HepG2 (cell line): ENCODE measurements at regions not wholly inside any gene's neighbourhood (a gene's known extent, or its start where the extent isn't known, plus 50 kb on each side); places are given as distances from the start of the nearest gene placed in this dataset.

Experiments used
- ADNP ChIP-seq: sonication (generic); formaldehyde crosslinking; IDR thresholded peaks from 2 replicates; pipeline ENCODE4 v1.4.0; 2020; ENCODE audit warnings: missing genetic modification reagents
- AHR ChIP-seq: IDR thresholded peaks from 2 replicates; pipeline ENCODE4 v1.6.1; 2018; ENCODE audit warnings: missing genetic modification reagents, missing compliant biosample characterization
- HDAC6 ChIP-seq: fragments of 200-600 bp; sonication (generic); IDR thresholded peaks from 2 replicates; pipeline ENCODE4 v1.7.0; 2017; ENCODE audit warnings: mild to moderate bottlenecking, antibody characterized with exemption, low read length, low read depth
- KMT2A ChIP-seq: sonication (generic); formaldehyde crosslinking; IDR thresholded peaks from 2 replicates; pipeline ENCODE4 v1.4.0; 2020; ENCODE audit warnings: missing genetic modification reagents
- MLLT10 ChIP-seq: sonication (generic); formaldehyde crosslinking; IDR thresholded peaks from 2 replicates; pipeline ENCODE4 v1.4.0; 2020; ENCODE audit warnings: missing genetic modification reagents
- ONECUT2 ChIP-seq: sonication (generic); formaldehyde crosslinking; IDR thresholded peaks from 2 replicates; pipeline ENCODE4 v1.4.0; 2020; ENCODE audit warnings: missing genetic modification reagents
- PAX8 ChIP-seq: sonication (generic); formaldehyde crosslinking; IDR thresholded peaks from 2 replicates; pipeline ENCODE4 v1.8.0; 2022; ENCODE audit warnings: mild to moderate bottlenecking, missing genetic modification reagents, borderline replicate concordance
- POLR2AphosphoS5 ChIP-seq: IDR thresholded peaks from 2 replicates; pipeline ENCODE4 v1.6.1; 2012; ENCODE audit warnings: low read depth, low read length
- THAP11 ChIP-seq: IDR thresholded peaks from 2 replicates; pipeline ENCODE4 v1.6.1; 2016; ENCODE audit warnings: missing biosample characterization, missing genetic modification reagents
- U2AF1 ChIP-seq: fragments of 200-400 bp; formaldehyde crosslinking; optimal IDR thresholded peaks from 2 replicates; pipeline ENCODE3; 2017; ENCODE audit warnings: mild to moderate bottlenecking, low read depth, low read length
- ZFP36L1 ChIP-seq: sonication (generic); formaldehyde crosslinking; IDR thresholded peaks from 2 replicates; pipeline ENCODE4 v1.8.0; 2022; ENCODE audit warnings: mild to moderate bottlenecking, missing genetic modification reagents, moderate library complexity
- ZFX ChIP-seq: sonication (generic); formaldehyde crosslinking; IDR thresholded peaks from 2 replicates; pipeline ENCODE4 v1.4.0; 2020; ENCODE audit warnings: mild to moderate bottlenecking, low read depth, missing genetic modification reagents, moderate library complexity
- ZKSCAN5 ChIP-seq: sonication (generic); formaldehyde crosslinking; IDR thresholded peaks from 2 replicates; pipeline ENCODE4 v1.5.1; 2020; ENCODE audit warnings: mild to moderate bottlenecking, missing genetic modification reagents
- ZMAT3 ChIP-seq: sonication (generic); formaldehyde crosslinking; conservative IDR thresholded peaks from 2 replicates; pipeline ENCODE4 v1.7.0; 2021; ENCODE audit warnings: missing genetic modification reagents
- ZNF235 ChIP-seq: sonication (generic); formaldehyde crosslinking; IDR thresholded peaks from 2 replicates; pipeline ENCODE4 v1.8.1; 2023; ENCODE audit warnings: mild to moderate bottlenecking, missing genetic modification reagents, borderline replicate concordance
- ZNF333 ChIP-seq: sonication (generic); formaldehyde crosslinking; IDR thresholded peaks from 2 replicates; pipeline ENCODE4 v1.4.0; 2020; ENCODE audit warnings: mild to moderate bottlenecking, missing genetic modification reagents, borderline replicate concordance
- ZNF367 ChIP-seq: sonication (generic); formaldehyde crosslinking; IDR thresholded peaks from 2 replicates; pipeline ENCODE4 v1.4.0; 2020; ENCODE audit warnings: missing genetic modification reagents, borderline replicate concordance
- ZNF558 ChIP-seq: sonication (generic); formaldehyde crosslinking; IDR thresholded peaks from 2 replicates; pipeline ENCODE4 v1.9.0; 2022; ENCODE audit warnings: mild to moderate bottlenecking, missing genetic modification reagents, borderline replicate concordance
- ZNF567 ChIP-seq: sonication (generic); formaldehyde crosslinking; IDR thresholded peaks from 2 replicates; pipeline ENCODE4 v1.8.1; 2023; ENCODE audit warnings: mild to moderate bottlenecking, missing genetic modification reagents, borderline replicate concordance
- ZNF777 ChIP-seq: sonication (generic); formaldehyde crosslinking; IDR thresholded peaks from 2 replicates; pipeline ENCODE4 v1.4.0; 2020; ENCODE audit warnings: missing genetic modification reagents
- ZNF788 ChIP-seq: sonication (generic); formaldehyde crosslinking; IDR thresholded peaks from 2 replicates; pipeline ENCODE4 v1.5.0; 2020; ENCODE audit warnings: mild to moderate bottlenecking, missing genetic modification reagents, borderline replicate concordance
- ZNF792 ChIP-seq: IDR thresholded peaks from 2 replicates; pipeline ENCODE4 v1.6.1; 2016
- ZSCAN9 ChIP-seq: IDR thresholded peaks from 2 replicates; pipeline ENCODE4 v1.6.1; 2016; ENCODE audit warnings: borderline replicate concordance
- TF ChIP-seq, protein P1 (sequence below): sonication (generic); formaldehyde crosslinking; IDR thresholded peaks from 2 replicates; pipeline ENCODE4 v1.4.0; 2020; ENCODE audit warnings: missing genetic modification reagents, borderline replicate concordance
- TF ChIP-seq, protein P2 (sequence below): IDR thresholded peaks from 2 replicates; pipeline ENCODE4 v1.6.1; 2012; ENCODE audit warnings: inconsistent platforms
- TF ChIP-seq, protein P3 (sequence below): IDR thresholded peaks from 2 replicates; pipeline ENCODE4 v1.6.1; 2016; ENCODE audit warnings: low read depth, control low read depth

DNA sequence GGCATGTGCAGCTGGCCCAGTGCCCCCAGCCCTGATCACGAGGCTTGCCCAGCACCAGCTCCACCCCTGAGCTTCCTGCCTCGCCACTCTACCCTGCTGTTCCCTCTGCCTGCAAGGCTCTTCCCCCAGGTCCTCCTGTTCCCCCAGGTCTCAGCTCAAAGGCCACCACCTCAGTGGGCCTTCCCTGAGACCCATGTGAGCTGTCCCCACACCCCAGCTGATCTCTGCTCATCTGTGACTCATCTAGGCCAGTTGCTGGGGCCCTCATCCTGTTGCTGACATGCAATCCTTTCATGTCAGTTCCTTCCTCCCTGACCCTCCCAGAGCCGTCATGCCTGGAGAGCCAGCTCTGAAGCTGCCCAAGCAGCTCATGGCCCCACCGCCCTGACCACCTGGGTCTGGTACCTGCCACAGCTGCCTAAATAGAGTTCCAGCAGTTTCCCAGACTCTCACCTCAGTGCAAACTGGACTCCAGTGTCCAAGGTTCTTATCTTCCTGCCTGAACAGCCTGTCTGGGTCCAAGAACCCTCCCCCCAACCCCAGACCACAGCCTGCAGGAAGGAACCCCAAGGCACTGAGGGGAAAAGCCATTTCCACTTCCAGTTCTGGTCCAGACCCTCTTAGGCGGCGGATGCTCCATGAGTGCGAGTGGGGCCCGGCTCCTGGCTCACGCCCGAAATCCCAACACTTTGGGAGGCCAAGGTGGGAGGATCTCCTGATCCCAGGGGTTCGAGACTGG, 116.6 kb upstream of the IQSEC1 start (continued):
- TF ChIP-seq POLR2AphosphoS5 (no peak), ONECUT2 (CRISPR knock-in tag) (no peak), ZMAT3 (CRISPR knock-in tag) (peak; percentile 39; the same call in 1 of the 2 replicates), HDAC6 (no peak), ZKSCAN5 (CRISPR knock-in tag) (no peak), THAP11 (CRISPR knock-in tag) (peak; percentile 65), ZSCAN9 (peak; percentile 76; the same call in 1 of the 2 replicates), ZNF235 (CRISPR knock-in tag) (no peak), PAX8 (CRISPR knock-in tag) (no peak), ZFX (CRISPR knock-in tag) (peak; percentile 71), AHR (CRISPR knock-in tag) (peak; percentile 93), ADNP (no peak), ZNF333 (CRISPR knock-in tag) (no peak), KMT2A (CRISPR knock-in tag) (no peak), MLLT10 (CRISPR knock-in tag) (no peak), ZNF558 (CRISPR knock-in tag) (no peak), ZNF792 (CRISPR knock-in tag) (peak; percentile 80), ZNF367 (CRISPR knock-in tag) (no peak), U2AF1 (no peak), ZNF788 (CRISPR knock-in tag) (peak; percentile 81; the same call in 1 of the 2 replicates), ZFP36L1 (CRISPR knock-in tag) (no peak; the same call in 1 of the 2 replicates), ZNF567 (CRISPR knock-in tag) (0 out of 2 replicates have a peak, but pooled peaks have one; percentile 53), ZNF777 (CRISPR knock-in tag) (no peak)
- TF ChIP-seq, protein P1, sequence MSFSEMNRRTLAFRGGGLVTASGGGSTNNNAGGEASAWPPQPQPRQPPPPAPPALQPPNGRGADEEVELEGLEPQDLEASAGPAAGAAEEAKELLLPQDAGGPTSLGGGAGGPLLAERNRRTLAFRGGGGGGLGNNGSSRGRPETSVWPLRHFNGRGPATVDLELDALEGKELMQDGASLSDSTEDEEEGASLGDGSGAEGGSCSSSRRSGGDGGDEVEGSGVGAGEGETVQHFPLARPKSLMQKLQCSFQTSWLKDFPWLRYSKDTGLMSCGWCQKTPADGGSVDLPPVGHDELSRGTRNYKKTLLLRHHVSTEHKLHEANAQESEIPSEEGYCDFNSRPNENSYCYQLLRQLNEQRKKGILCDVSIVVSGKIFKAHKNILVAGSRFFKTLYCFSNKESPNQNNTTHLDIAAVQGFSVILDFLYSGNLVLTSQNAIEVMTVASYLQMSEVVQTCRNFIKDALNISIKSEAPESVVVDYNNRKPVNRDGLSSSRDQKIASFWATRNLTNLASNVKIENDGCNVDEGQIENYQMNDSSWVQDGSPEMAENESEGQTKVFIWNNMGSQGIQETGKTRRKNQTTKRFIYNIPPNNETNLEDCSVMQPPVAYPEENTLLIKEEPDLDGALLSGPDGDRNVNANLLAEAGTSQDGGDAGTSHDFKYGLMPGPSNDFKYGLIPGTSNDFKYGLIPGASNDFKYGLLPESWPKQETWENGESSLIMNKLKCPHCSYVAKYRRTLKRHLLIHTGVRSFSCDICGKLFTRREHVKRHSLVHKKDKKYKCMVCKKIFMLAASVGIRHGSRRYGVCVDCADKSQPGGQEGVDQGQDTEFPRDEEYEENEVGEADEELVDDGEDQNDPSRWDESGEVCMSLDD = no peak; the same call in 1 of the 2 replicates
- TF ChIP-seq, protein P2, sequence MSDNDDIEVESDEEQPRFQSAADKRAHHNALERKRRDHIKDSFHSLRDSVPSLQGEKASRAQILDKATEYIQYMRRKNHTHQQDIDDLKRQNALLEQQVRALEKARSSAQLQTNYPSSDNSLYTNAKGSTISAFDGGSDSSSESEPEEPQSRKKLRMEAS = peak; percentile 70; the same call in 1 of the 2 replicates
- TF ChIP-seq, protein P3, sequence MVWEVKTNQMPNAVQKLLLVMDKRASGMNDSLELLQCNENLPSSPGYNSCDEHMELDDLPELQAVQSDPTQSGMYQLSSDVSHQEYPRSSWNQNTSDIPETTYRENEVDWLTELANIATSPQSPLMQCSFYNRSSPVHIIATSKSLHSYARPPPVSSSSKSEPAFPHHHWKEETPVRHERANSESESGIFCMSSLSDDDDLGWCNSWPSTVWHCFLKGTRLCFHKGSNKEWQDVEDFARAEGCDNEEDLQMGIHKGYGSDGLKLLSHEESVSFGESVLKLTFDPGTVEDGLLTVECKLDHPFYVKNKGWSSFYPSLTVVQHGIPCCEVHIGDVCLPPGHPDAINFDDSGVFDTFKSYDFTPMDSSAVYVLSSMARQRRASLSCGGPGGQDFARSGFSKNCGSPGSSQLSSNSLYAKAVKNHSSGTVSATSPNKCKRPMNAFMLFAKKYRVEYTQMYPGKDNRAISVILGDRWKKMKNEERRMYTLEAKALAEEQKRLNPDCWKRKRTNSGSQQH (CRISPR knock-in tag) = no peak
